DMS 273 (cell line): ENCODE measurements at regions not wholly inside any gene's neighbourhood (a gene's known extent, or its start where the extent isn't known, plus 50 kb on each side); places are given as distances from the start of the nearest gene placed in this dataset.
"Not testable (repeated sequence)": the region's sequence is repeated elsewhere in the genome, so short reads cannot be mapped to it uniquely, and the experiment has no call there.

Experiments used
- DNase-seq: peaks from one replicate; lab custom pipeline; 2025; ENCODE audit not compliant: unreplicated experiment; lab: John Stamatoyannopoulos, UW

DNA sequence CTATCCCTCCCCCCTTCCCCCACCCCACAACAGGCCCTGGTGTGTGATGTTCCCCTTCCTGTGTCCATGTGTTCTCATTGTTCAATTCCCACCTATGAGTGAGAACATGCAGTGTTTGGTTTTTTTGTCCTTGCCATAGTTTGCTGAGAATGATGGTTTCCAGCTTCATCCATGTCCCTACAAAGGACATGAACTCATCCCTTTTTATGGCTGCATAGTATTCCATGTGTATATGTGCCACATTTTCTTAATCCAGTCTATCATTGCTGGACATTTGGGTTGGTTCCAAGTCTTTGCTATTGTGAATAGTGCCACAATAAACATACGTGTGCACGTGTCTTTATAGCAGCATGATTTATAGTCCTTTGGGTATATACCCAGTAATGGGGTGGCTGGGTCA, 52.3 kb upstream of the MAN1A2 start:
- not testable (repeated sequence) for DNase-seq

DNA sequence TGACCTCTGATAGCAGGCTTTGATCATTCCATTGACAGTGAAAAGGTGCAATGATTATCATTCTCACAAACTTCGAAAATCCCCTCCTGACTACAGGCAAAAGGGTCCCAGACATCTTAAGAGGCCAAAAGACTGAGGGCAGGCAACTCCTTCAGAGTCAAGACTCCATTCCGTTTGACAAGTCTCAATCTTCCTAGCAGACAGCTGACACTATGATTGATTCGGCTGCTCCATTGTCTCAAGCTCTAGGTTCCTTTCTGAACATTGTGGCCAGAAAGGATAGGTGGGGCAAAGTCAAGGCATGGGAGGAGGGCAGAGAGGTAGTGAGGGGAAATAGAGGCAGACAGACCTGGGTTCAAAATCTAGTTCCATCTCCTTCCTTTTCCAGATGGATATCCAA, 53.7 kb upstream of the MAN1A2 start:
- no peak for DNase-seq

DNA sequence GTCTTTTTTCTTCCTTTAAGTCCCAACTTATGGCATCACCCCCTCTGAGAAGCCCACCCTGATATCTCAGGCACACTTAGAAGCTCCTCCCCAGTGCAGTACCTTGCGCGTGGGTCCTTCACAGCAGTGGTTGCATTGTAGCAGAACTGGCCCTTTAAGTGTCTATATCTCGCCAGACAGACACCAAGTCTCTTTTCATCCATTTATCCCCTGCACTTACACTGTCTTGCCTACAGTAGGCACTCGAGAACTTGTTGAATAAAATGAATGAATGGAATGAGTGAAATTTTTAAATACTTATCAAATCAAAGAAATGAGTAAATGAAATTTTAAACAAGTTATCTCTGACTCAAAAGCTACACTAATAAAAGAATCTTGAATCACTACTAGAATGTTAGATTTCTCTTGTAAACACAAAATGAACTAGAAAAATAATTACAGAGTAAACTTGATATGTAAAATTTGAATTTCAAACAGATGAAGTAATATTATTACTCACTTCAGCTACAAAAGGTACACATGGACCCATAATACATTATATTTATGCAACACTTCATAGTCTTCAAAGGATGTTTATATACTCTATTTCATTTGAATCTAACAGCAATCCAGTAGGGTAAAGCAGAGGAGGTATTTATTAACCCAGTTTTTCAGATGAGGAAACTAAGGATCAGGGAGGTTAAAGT, 54.7 kb upstream of the MAN1A2 start:
- peak; percentile 48 for DNase-seq

DNA sequence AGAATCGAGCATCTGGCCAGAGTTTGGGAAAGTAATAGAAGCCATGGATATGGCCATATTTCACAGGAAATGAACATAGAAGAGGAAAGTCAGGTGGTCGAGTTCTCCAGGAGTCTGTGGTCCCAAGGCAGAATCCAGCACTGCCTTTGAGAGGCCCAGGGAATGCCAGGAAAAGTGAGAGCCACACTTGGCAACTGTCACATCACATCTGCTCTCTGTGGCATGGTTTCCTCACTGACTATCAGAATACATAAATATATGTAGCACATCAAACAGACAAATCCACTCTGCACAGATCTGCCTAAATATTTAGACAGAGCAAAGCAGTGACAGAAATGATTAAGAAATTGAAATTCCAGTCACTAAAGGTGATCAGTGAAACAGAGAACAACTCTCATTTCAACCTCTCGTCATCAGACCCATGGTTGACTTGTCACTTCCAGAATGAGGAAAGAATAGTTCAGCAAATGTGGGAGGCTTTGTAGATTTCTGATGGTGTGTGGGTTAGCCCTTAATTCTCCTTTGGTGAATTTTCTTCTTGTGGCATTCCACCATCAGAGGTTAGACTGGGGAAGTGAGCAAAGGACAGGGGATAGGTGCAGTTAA, 58.8 kb upstream of the MAN1A2 start:
- no peak for DNase-seq

DNA sequence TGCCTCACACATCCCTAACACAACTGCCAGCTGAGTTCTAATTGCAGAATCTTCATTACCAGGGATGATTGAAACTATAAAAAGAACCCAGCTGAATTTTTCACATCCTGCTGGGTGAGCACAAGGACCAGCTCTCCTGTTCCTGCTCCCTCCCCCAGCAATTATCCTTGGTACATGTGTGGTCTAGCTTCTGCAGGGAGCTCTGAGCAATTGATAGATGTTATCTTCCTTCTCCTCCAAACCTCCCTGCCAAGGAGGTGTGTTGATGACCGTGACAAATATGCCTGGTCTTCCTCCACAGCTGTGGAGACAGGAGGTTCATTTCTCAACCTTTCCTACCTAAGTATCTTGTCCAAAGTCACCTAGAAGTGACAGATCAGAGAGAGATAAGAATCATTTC, 65.3 kb upstream of the MAN1A2 start:
- no peak for DNase-seq

DNA sequence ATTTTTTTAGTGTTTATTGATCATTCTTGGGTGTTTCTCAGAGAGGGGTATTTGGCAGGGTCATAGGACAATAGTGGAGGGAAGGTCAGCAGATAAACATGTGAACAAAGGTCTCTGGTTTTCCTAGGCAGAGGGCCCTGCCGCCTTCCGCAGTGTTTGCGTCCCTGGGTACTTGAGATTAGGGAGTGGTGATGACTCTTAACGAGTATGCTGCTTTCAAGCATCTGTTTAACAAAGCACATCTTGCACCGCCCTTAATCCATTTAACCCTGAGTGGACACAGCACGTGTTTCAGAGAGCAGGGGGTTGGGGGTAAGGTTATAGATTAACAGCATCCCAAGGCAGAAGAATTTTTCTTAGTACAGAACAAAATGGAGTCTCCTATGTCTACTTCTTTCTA, 67.1 kb upstream of the MAN1A2 start:
- DNase-seq = not testable (repeated sequence)

DNA sequence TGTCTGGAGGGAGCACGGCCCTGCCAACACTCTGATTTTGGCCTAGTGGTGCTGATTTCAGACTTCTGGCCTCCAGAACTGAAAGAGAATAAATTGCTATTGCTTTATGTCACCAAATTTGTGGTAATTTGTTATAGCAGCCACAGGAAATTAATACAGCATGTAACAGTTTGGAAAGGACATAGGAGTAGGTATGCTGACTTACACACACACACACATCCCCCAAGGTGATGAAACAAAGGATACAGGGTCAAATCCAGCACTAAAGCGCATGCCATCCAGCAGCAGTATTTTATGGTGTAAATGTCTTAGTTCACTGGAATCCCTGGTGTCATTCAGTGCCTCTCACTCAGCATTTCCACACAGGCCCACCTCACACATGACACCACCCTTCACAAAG, 72.2 kb upstream of the MAN1A2 start:
- DNase-seq = no peak

DNA sequence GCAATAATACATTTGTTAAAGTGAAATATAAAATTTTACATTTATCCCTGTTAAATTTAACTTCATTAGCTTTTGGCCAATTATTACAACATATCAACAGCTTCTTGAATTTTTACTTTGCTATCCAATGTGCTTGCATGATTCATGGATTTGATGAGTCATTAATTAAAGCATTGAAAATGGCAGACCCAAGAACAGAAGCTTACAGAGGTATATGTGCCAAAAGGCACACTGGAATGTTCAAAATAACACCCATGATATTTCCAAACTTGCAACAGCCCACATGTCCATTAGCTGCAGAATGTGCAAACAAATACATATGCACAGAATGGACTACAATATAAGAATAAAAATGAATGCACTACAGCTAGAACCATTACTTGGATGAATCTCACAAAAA, 76.4 kb upstream of the MAN1A2 start:
- DNase-seq = no peak

DNA sequence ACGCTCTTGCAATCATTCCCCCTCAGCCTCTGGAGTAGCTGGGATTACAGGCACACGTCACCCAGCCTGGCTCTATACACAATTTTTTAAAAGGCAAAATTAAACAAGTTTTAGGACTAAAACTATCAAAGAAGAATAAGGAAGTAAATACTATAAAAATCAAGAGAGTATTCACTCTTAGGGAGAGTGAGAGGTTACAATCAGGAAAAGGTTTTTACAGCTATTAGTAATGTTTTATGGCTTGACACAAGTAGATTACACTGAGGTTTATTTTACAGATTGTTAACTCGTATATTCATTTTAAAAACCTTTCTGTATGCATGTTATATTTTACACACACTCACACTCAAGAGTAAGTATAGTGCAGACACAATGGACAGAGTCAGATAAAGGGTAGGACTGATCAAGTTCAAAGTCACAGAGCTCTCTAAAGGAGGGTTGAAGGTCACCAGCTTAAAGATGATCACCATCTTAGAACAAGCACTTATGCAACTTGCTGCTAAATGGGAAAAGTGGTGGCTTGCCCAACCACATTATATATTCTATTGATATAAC, 77.9 kb upstream of the MAN1A2 start:
- no peak for DNase-seq

DNA sequence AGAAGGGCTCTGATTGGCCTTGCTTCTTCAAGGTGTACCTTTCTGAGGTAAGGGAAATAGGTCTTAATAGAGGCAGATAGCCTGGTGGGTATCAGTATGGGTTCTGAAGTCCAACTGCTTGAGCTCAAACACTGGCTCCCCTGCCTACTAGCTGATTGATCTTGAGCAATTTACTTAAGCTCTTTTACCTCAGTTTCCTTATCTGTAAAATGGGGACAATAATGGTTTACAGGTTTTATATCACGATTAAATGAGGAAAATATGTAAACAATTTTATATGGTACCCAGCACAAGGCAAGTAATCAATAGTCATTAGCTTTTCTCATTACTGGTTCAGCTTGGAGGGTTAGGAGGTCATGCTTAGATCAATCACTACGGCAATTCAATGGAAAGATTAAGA, 75.8 kb upstream of the VTCN1 start:
- DNase-seq = no peak

DNA sequence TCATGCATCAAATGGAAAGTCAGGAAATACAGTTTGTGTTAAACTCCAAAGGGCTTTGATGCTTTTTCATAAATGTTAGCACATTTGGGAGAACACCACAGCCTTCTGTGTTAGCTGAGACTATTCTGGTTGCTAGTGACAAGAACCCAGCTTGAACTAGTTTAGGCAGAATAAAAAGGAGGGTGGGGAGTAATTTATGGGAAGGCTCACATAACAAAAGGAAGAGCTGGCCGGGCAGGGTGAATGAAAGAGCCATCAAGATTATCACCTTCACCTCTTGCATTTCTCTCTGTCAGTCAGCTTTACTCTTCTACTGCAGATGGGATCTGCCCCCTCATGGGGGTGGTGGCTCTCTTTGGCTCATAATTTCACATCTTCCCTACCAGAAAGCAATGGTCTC, 75.4 kb upstream of the VTCN1 start:
- no peak for DNase-seq

DNA sequence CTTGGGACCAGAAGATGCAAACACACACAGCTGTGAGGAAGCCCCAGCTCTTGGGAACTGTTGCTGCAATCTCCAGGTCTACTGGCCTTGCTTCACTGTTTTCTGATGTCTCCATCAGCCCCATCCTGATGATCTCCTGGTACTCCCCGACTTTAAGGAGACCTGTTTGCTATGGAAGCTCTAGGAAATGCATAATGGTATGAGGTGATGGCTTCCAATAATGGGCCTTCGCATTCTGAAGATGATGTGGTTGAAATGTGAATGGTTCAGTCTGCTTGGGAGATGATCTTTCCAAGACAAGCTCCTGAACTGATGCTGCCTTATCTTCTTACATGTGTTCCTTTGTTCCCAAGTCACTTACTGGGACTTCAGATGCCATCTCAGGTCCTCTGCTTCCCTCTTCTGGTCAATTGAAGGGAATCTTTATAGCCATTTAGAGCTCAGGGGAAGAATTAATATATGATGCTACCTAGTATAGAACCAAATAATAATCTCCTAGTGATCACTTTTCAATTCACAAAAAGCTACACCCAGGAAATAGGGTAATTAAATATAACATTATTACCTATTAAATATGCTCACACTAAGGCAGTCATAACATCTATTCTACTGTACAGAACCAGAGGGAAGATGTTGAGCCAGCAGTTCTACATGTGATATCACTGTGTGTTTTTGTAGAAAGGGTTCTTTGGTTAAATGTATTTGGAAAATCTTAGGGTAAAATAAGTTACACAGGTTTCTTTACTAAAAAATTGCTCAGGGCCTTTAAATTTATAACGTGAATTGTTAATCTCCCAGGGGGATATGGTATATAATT, 73.9 kb upstream of the VTCN1 start:
- DNase-seq = peak; percentile 85

DNA sequence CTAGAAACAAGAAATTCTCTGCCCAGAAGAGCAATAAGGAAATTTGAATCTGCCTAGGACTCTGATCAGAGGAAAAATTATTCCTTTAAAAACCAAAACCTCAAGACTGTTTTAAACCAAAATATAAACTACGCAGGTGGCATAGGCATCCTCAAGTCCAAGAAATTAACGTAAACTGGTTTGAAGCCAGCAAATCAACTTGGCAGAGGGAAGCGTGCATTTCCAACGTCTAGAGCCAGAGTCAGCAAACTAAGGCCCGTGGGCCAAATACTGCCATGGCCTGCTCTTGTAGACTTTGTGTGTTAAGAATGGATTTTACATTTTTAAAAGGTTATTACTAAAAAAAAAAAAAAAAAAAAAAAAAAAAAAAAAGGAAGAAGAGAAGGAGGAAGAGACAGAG, 67.8 kb upstream of the VTCN1 start:
- DNase-seq = no peak

DNA sequence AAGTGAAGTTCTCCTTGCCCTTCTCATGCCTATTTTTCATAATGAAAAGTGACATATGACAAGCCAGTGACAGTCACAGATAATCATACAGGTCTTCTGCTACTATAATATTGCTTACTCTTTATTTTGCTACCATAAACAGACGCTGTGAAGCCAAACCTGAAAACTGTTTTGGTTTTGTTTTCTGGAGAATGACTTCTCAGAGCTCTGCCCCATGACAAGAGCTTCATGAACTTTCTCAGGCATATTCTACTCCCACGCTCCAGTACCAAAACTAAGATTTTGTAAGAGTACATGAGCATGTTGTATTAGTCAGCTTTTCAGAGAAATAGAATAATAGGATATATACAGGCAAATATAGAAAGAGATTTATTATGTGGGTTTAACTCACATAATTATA, 64.3 kb upstream of the VTCN1 start:
- no peak for DNase-seq

DNA sequence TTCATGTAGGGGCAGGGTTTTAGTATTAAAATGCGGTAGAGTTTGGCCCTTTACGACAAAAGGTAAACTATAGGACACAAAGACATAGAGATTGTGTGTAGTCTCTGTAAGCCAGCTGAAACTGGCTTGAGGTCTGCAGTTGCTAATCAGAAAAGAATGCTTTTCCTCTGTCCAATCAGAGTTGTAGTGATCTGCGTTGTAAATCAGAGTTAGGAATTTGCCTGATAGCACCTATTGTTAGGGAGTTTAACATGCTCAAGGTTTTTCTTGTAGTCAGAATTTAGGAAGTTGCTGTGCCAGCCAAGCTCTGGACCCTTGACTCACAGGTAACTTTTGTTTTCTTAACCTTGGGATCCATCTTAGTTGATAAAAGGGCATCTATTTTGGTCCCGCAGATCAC, 61.2 kb upstream of the VTCN1 start:
- DNase-seq = no peak

DNA sequence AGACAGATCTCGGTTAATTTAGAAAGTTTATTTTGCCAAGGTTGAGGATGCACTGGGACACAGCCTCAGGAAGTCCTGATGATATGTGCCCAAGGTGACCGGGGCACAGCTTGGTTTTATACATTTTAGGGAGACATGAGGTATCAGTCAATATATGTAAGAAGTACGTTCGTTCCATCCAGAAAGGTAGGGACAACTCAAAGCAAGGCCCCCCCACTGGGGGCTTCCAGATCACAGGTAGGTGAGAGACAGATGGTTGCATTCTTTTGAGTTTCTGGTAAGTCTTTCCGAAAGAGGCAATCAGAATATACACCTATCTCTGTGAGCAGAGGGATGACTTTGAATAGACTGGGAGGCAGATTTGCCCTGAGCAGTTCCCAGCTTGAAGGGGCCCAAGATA, 60.4 kb upstream of the VTCN1 start:
- no peak for DNase-seq

DNA sequence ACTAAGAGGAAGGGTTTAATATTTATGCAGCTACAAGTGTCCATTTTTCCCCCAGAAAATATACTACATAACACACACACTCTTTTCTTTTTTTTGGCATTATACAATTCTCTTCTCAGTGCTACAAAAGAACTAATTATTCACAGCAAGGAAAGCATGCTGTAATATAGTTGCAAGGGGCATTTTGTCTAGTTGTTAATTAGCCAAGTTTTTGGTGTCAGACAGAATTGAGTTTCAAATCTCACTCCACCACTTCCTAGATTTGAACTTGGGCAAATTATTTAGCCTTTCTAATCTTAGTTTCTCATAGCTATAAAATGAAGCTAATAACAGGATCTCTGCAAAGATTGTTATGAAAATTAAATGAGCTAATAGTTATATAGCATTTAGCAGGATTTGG, 60.0 kb upstream of the VTCN1 start:
- no peak for DNase-seq

DNA sequence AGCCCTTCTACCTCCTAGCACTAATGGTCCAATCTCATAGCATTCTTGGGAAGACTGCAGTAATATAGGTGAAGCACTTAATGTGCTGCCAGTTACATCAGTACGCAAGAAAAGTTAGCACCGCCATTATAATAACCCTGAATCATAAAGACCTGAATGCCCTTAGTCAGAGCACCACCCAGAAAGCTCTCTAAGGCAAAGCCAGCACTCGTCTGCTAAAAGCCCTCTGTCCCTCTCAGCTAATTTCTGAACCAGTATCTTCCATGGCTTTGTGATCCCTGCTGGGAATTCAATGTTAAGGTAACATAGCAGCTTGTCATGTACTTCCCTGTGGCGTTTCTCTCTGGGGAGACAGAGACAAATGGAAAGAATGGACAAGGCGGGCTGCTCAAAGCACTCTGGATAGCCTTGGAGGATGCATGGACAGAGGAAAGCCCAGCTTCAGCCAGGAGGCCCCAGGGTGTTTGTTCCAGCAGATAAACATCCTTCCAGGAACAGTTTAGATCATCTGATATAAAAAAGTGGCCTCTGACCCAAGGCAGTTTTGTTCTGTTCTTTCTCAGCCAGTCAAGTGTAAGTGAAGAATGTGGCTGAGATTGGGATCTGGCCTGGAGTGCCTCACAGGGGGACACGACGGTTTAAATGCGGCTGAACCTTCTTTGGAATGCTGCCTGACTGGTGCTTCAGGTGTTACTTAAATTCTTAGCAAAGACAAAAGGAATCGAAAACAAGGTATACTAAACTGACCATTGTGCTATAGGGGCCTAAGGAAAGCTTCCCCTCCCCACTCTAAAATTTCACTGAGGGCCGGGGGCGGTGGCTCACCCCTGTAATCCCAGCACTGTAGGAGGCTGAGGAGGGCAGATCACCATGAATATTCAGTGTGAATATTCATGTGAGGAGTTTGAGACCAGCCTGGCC, 58.1 kb upstream of the VTCN1 start:
- no peak for DNase-seq

DNA sequence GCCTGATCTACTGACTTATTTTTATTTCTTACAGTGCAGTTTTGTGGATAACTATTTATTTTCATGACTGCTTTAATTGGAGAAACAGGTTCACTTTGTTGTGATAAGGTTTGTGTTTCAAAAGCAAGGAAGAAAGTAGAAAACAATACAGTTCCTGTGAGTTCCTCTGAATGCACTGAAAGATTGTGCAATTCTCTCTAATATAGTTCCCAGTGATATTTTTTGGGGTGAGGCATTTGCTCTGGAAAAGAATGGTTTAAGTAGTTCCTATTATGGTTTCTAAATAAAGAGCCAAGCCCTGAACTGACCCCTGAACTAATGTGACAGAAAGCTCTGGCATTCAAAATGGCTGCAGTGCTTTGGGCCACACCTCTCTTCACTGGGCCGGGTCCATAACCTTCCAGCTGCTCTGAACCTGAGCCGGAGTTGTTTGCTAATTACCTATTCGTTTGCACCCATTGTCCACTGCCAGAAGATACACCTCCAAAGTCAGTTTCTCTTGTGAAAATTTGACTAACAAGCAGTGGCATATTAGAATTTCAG, 56.6 kb upstream of the VTCN1 start:
- no peak for DNase-seq

DNA sequence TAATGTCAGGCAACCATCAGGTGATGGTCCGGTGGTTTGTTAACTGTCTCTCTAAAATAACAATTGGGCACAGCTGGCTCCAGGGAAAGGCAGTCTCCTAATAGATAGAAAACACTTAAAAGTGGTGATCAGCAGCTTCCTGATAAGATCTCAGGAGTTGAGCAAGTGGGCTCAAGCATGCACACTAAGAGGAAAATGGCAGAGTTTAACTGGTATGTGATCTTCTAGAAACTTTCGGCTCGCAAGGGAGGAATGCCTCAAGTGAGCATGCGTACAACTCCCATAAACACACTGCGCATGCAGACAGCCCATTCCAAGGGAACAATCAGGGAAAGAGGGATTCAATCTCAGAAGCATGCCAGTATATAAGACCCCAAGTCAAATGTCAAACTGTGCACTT, 52.2 kb upstream of the VTCN1 start:
- no peak for DNase-seq

DNA sequence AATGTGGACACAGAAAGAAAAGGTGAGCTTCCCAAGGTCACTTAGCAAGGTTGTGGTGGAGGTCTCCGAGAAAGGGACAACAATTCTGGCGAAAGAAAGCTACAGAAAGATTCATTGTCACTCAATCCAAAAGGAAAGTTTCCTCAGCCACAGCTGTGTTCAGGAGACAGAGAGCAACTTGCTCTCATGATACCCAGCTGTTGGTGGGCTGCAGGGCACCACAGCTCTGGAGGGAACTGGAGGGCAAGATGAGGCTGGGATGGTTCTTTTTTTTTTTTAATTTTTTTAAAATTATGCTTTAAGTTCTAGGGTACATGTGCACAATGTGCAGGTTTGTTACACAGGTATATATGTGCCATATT, 50.7 kb upstream of the VTCN1 start:
- no peak for DNase-seq
